PFSK-1 (cell line): ENCODE measurements at regions not wholly inside any gene's neighbourhood (a gene's known extent, or its start where the extent isn't known, plus 50 kb on each side); places are given as distances from the start of the nearest gene placed in this dataset.

Experiments used
- POLR2AphosphoS5 ChIP-seq: IDR thresholded peaks from 2 replicates; pipeline ENCODE4 v1.6.1; 2012; ENCODE audit warnings: low read depth, mild to moderate bottlenecking, control low read depth, low read length, moderate library complexity
- TF ChIP-seq, protein P1 (sequence below), 2 experiments: IDR thresholded peaks; 2 replicates each; pipeline versions ENCODE4 v1.6.1 to v1.8.0; 2011 to 2012; ENCODE audit warnings: low read depth in 2 of 2, low read length in 2 of 2, control low read depth in 1 of 2, inconsistent platforms in 1 of 2, mild to moderate bottlenecking in 1 of 2, moderate library complexity in 1 of 2; ENCODE audit not compliant: insufficient read depth in 1 of 2

DNA sequence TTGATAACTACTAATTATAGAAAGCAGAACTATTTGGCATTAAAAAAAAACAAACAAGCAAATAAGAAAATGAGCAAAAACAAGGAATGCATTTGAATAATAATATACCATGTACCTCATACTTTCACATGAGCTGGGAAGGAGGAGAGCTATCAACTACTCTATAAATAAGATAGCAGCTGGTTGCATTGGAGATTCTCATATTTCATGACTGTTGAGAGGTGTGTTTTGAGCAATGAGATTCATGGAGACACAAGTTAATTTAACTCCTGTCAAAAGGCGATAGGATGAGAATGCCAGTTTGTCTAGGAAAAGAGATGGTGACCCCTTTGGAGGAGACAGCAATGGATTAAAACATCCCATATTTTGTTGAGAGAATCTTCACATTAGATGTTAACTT is 348.8 kb upstream of the SPTLC3 start:
- TF ChIP-seq, protein P1, sequence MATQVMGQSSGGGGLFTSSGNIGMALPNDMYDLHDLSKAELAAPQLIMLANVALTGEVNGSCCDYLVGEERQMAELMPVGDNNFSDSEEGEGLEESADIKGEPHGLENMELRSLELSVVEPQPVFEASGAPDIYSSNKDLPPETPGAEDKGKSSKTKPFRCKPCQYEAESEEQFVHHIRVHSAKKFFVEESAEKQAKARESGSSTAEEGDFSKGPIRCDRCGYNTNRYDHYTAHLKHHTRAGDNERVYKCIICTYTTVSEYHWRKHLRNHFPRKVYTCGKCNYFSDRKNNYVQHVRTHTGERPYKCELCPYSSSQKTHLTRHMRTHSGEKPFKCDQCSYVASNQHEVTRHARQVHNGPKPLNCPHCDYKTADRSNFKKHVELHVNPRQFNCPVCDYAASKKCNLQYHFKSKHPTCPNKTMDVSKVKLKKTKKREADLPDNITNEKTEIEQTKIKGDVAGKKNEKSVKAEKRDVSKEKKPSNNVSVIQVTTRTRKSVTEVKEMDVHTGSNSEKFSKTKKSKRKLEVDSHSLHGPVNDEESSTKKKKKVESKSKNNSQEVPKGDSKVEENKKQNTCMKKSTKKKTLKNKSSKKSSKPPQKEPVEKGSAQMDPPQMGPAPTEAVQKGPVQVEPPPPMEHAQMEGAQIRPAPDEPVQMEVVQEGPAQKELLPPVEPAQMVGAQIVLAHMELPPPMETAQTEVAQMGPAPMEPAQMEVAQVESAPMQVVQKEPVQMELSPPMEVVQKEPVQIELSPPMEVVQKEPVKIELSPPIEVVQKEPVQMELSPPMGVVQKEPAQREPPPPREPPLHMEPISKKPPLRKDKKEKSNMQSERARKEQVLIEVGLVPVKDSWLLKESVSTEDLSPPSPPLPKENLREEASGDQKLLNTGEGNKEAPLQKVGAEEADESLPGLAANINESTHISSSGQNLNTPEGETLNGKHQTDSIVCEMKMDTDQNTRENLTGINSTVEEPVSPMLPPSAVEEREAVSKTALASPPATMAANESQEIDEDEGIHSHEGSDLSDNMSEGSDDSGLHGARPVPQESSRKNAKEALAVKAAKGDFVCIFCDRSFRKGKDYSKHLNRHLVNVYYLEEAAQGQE (IDR thresholded peaks at IDR 0.05; ENCODE audit: insufficient read depth in 1 of 2, low read depth in 2 of 2, low read length in 2 of 2) = no peak
- no peak for TF ChIP-seq POLR2AphosphoS5
